Breast epithelium (tissue), 4 donors: ENCODE measurements at regions not wholly inside any gene's neighbourhood (a gene's known extent, or its start where the extent isn't known, plus 50 kb on each side); places are given as distances from the start of the nearest gene placed in this dataset.
"Not testable (repeated sequence)": the region's sequence is repeated elsewhere in the genome, so short reads cannot be mapped to it uniquely, and the experiment has no call there.

ENCODE experiments used
- DNase-seq, 2 donors: peaks; one replicate each; pipeline ENCODE4 v3.0.0-alpha.2; 2019; ENCODE audit warnings: low spot score in 2 of 2
- H3K27ac ChIP-seq, 2 donors: fragments of 200-600 bp; sonication (generic) in 1 of 2; one replicate each; pipeline ENCODE4 v1.5.1; 2016 to 2019; ENCODE audit warnings: mild to moderate bottlenecking in 1 of 2
- H3K27me3 ChIP-seq, 2 donors: fragments of 200-600 bp; sonication (generic) in 1 of 2; one replicate each; pipeline versions ENCODE4 v1.5.1 to v1.6.0; 2017 to 2019; ENCODE audit warnings: control low read depth in 1 of 2, mild to moderate bottlenecking in 1 of 2
- H3K36me3 ChIP-seq: fragments of 200-600 bp; one replicate; pipeline ENCODE4 v1.5.1; 2019
- H3K4me1 ChIP-seq, 2 donors: fragments of 200-600 bp; sonication (generic); one replicate each; pipeline ENCODE4 v1.5.1; 2016 to 2019; ENCODE audit warnings: control low read depth in 1 of 2
- H3K4me3 ChIP-seq, 3 donors: fragments of 200-600 bp; sonication (generic); 1 replicate in 2 of 3; 2 replicates in 1 of 3; pipeline ENCODE4 v1.5.1; 2016 to 2019; ENCODE audit warnings: mild to moderate bottlenecking in 3 of 3, moderate library complexity in 2 of 3
- H3K9me3 ChIP-seq, 2 donors: fragments of 200-600 bp; sonication (generic) in 1 of 2; one replicate each; pipeline ENCODE4 v1.5.1; 2016 to 2019; ENCODE audit warnings: control low read depth in 1 of 2
- POLR2A ChIP-seq: fragments of 450-650 bp; IDR thresholded peaks from one replicate; pipeline ENCODE4 v1.6.1; 2016; ENCODE audit warnings: antibody characterized with exemption, mild to moderate bottlenecking, moderate library complexity
- POLR2AphosphoS5 ChIP-seq, 3 donors: sonication (generic); formaldehyde crosslinking; IDR thresholded peaks; one replicate each; pipeline ENCODE4 v1.6.1; 2017; ENCODE audit warnings: antibody characterized with exemption in 3 of 3
- intact Hi-C: fragments of 100-400 bp; cut with DNase I; formaldehyde crosslinking; loops from one replicate; pipeline ENCODE4 v1.15.1; 2023; ENCODE audit warnings: low total_unique reads
- TF ChIP-seq, protein P1 (sequence below), 3 donors: fragments of 450-650 bp; IDR thresholded peaks; one replicate each; pipeline ENCODE4 v1.5.1; 2016 to 2017; ENCODE audit warnings: antibody characterized with exemption in 3 of 3, mild to moderate bottlenecking in 3 of 3, moderate library complexity in 3 of 3

- Histone ChIP-seq H3K36me3 (no peaks in the 10 kb centered on the region), H3K27me3 (no peaks in the 10 kb centered on the region), H3K4me3 (no peak overlapping the region), H3K27ac (no peak overlapping the region), H3K9me3 (no peaks in the 10 kb centered on the region), H3K4me1 (no peaks in the 10 kb centered on the region)
- intact Hi-C loops: no loop called here
- DNase-seq: no peak
- TF ChIP-seq, protein P1, sequence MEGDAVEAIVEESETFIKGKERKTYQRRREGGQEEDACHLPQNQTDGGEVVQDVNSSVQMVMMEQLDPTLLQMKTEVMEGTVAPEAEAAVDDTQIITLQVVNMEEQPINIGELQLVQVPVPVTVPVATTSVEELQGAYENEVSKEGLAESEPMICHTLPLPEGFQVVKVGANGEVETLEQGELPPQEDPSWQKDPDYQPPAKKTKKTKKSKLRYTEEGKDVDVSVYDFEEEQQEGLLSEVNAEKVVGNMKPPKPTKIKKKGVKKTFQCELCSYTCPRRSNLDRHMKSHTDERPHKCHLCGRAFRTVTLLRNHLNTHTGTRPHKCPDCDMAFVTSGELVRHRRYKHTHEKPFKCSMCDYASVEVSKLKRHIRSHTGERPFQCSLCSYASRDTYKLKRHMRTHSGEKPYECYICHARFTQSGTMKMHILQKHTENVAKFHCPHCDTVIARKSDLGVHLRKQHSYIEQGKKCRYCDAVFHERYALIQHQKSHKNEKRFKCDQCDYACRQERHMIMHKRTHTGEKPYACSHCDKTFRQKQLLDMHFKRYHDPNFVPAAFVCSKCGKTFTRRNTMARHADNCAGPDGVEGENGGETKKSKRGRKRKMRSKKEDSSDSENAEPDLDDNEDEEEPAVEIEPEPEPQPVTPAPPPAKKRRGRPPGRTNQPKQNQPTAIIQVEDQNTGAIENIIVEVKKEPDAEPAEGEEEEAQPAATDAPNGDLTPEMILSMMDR (IDR thresholded peaks at IDR 0.05): no peak
Measured at GRCh38 chr2:222760301-222760897, 88.9 kb downstream of the MOGAT1 start.

- no peak overlapping the region for H3K27ac ChIP-seq
- intact Hi-C loops: no loop called here
- TF ChIP-seq, protein P1 (IDR thresholded peaks at IDR 0.05): no peak
- no peak for TF ChIP-seq POLR2A
- no peak for TF ChIP-seq POLR2AphosphoS5 (IDR thresholded peaks at IDR 0.05)
- H3K4me1 ChIP-seq: no peaks in the 10 kb centered on the region
- no peak for DNase-seq
- H3K9me3 ChIP-seq: no peaks in the 10 kb centered on the region
- no peaks in the 10 kb centered on the region for H3K27me3 ChIP-seq
- no peak overlapping the region for H3K4me3 ChIP-seq
- no peaks in the 10 kb centered on the region for H3K36me3 ChIP-seq
Measured at GRCh38 chr2:222761888-222762287, 90.4 kb downstream of the MOGAT1 start.

- no peak overlapping the region for H3K4me3 ChIP-seq
- no peak for DNase-seq
- H3K27ac ChIP-seq: no peak overlapping the region
- H3K9me3 ChIP-seq: no peaks in the 10 kb centered on the region
- H3K4me1 ChIP-seq: no peaks in the 10 kb centered on the region
- TF ChIP-seq POLR2A (no peak), POLR2AphosphoS5 (IDR thresholded peaks at IDR 0.05) (no peak)
- TF ChIP-seq, protein P1 (IDR thresholded peaks at IDR 0.05): no peak
- no peaks in the 10 kb centered on the region for H3K36me3 ChIP-seq
- no peaks in the 10 kb centered on the region for H3K27me3 ChIP-seq
- intact Hi-C loops: no loop called here
Measured at GRCh38 chr2:222762342-222762741, 90.9 kb downstream of the MOGAT1 start.

GRCh38 chr2:222765883-222766282 lies 94.4 kb downstream of the MOGAT1 start:
- H3K4me3 ChIP-seq, DNase-seq, H3K36me3 ChIP-seq, H3K9me3 ChIP-seq, intact Hi-C loops, H3K27me3 ChIP-seq, H3K27ac ChIP-seq, H3K4me1 ChIP-seq: not testable (repeated sequence)

DNA sequence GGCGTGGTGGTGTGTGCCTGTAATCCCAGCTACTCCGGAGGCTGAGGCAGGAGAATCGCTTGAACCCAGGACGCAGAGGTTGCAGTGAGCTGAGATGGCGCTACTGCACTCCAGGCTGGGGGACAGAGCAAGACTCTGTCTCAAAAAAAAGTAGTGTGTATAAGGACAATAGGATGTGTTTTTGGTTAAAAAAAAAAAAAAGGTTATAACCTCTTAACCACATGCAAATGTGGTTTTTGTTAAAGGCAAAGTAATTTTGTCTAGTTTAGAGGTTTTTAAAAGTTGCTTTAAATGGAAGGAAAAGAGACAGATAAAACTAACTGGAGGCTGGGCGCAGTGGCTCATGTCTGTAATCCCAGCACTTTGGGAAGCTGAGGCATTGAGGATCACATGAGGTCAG lies 92.8 kb upstream of the ACSL3 start:
- DNase-seq, H3K27ac ChIP-seq, H3K36me3 ChIP-seq, H3K9me3 ChIP-seq, H3K4me3 ChIP-seq, intact Hi-C loops, H3K4me1 ChIP-seq, H3K27me3 ChIP-seq: not testable (repeated sequence)

GRCh38 chr2:222769446-222769845 lies 91.4 kb upstream of the ACSL3 start:
- no peaks in the 10 kb centered on the region for H3K36me3 ChIP-seq
- TF ChIP-seq, protein P1 (IDR thresholded peaks at IDR 0.05): no peak
- TF ChIP-seq POLR2A (no peak), POLR2AphosphoS5 (IDR thresholded peaks at IDR 0.05) (no peak)
- intact Hi-C loops: no loop called here
- no peaks in the 10 kb centered on the region for H3K27me3 ChIP-seq
- DNase-seq: no peak
- H3K4me3 ChIP-seq: no peak overlapping the region
- H3K4me1 ChIP-seq: no peaks in the 10 kb centered on the region
- H3K27ac ChIP-seq: no peak overlapping the region
- H3K9me3 ChIP-seq: no peaks in the 10 kb centered on the region
